ENCODE measurements at regions not wholly inside any gene's neighbourhood (a gene's known extent, or its start where the extent isn't known, plus 50 kb on each side); places are given as distances from the start of the nearest gene placed in this dataset.
"Not testable (repeated sequence)": the region's sequence is repeated elsewhere in the genome, so short reads cannot be mapped to it uniquely, and the experiment has no call there.

DNA sequence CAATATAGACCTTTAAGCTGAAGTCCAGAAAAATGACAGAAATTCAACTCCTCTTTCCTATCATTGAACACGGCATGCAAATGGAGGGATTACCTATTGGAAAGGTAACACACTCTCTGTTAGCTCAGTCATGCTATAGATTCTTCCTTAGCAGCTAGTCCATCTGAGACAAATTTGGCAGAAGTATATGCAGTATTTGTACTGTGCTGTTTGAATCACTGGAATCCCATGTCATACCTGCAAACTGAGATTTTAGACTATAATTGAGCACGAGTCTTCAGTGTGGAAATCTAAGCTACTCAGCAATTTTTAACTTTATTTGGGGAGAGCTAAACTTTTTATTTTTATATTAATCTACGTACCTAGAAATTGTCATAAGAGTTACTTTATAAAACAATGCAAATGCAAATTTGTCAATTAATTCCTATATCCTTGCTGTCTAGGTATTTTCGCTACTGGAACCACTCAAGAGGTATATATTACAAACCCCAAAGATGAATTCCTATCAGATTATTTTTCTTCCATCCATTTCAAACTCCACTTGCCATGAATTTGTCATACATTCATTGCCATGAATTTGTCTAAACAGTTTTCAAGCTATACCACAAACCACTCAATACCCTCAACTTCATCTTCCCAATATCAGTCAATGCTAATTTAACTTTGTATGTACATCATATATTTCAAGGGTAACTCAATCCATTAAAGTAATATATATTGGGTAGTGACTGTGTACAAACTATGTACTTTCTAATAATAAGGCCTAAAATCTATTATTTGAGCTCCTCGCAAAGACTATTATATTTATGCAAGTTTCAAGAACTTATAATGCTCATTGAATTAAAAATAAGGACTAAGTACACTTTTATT is 224.8 kb downstream of the MEF2C start:
- no peak overlapping the region for H3K4me3 ChIP-seq (ENCODE audit: low read length in 2 of 2)
- H3K4me1 ChIP-seq (ENCODE audit: control insufficient read depth, insufficient read depth, low read length): peaks cover 8% of the 10 kb centered on the region
- H3K27ac ChIP-seq (ENCODE audit: low read length): no peak overlapping the region
- no peak overlapping the region for H3K9ac ChIP-seq (ENCODE audit: low read length in 2 of 2)
- no peaks in the 10 kb centered on the region for H3K9me3 ChIP-seq (ENCODE audit: control insufficient read depth in 2 of 2, low read length in 2 of 2)
- H3K36me3 ChIP-seq (ENCODE audit: control insufficient read depth in 2 of 2, insufficient read depth in 2 of 2, low read length in 2 of 2): no peaks in the 10 kb centered on the region
- peaks cover 22 to 39% of the 10 kb centered on the region in 2 donors for H3K27me3 ChIP-seq (ENCODE audit: control insufficient read depth in 1 of 2, insufficient read depth in 2 of 2, low read length in 2 of 2)

DNA sequence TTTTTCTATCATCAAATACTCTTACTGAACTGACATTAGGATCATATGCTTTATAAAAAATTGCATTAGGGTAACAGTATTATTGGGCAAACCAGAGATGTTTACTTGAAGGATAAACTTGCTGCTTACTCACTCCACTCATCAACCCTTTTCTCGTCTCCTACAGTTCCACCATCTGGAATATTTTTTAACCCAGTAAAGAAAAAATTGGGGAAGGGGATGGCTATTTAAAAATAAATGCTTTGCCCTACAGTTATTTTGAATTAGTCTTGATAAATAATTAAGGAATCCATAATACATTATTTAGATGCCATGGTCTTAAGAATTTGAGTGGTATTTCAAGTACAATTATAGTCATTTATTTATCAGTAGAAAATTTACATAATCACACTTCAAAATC is 225.8 kb downstream of the MEF2C start:
- H3K4me3 ChIP-seq (ENCODE audit: low read length in 2 of 2): no peak overlapping the region
- no peak overlapping the region for H3K27ac ChIP-seq (ENCODE audit: low read length)
- no peak overlapping the region for H3K9ac ChIP-seq (ENCODE audit: low read length in 2 of 2)
- H3K9me3 ChIP-seq (ENCODE audit: control insufficient read depth in 2 of 2, low read length in 2 of 2): no peaks in the 10 kb centered on the region
- no peaks in the 10 kb centered on the region for H3K36me3 ChIP-seq (ENCODE audit: control insufficient read depth in 2 of 2, insufficient read depth in 2 of 2, low read length in 2 of 2)
- peaks cover 8% of the 10 kb centered on the region for H3K4me1 ChIP-seq (ENCODE audit: control insufficient read depth, insufficient read depth, low read length)
- H3K27me3 ChIP-seq (ENCODE audit: control insufficient read depth in 1 of 2, insufficient read depth in 2 of 2, low read length in 2 of 2): peaks cover 18 to 30% of the 10 kb centered on the region in 2 donors

DNA sequence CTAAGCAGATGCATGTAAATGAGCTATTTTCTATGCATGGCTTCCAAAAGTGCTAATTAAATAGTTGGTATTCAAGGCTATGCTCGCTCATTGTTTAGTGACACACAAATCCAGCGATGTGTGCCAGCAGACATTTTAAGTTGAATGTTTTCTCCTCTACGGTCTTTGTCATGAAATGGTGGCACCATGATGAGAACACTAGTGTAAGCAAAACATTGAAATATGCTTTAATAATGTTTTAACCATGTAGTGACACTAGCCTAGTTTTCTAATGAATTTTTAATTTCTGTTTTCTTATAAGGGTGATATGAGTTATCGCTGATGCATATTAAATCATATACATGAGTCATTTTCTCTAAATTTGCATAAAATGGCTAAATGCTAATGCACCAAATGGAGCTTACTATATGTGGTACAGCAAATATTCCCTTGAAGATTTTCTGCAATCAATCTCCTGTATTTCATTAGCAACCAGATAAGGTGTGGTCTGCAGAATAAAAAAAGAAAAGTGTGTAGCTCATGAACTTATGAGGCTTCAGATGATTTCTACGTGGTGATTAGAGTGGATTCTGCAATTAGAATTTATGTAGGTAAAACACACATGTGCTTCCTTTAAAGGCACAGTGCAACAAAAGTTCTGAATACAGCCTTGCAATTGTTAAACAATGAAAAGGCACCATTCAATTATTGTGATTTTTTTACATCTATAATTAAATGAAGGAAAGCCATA is 226.6 kb downstream of the MEF2C start:
- no peaks in the 10 kb centered on the region for H3K9me3 ChIP-seq (ENCODE audit: control insufficient read depth in 2 of 2, low read length in 2 of 2)
- H3K36me3 ChIP-seq (ENCODE audit: control insufficient read depth in 2 of 2, insufficient read depth in 2 of 2, low read length in 2 of 2): no peaks in the 10 kb centered on the region
- H3K27me3 ChIP-seq (ENCODE audit: control insufficient read depth in 1 of 2, insufficient read depth in 2 of 2, low read length in 2 of 2): peaks cover 13 to 23% of the 10 kb centered on the region in 2 donors
- no peak overlapping the region for H3K9ac ChIP-seq (ENCODE audit: low read length in 2 of 2)
- peaks cover 7% of the 10 kb centered on the region for H3K4me1 ChIP-seq (ENCODE audit: control insufficient read depth, insufficient read depth, low read length)
- no peak overlapping the region for H3K4me3 ChIP-seq (ENCODE audit: low read length in 2 of 2)
- no peak overlapping the region for H3K27ac ChIP-seq (ENCODE audit: low read length)

GRCh38 chr5:88653471-88653870 is 229.5 kb downstream of the MEF2C start:
- no peak overlapping the region for H3K4me3 ChIP-seq (ENCODE audit: low read length in 2 of 2)
- no peaks in the 10 kb centered on the region for H3K27me3 ChIP-seq (ENCODE audit: control insufficient read depth in 1 of 2, insufficient read depth in 2 of 2, low read length in 2 of 2)
- no peaks in the 10 kb centered on the region for H3K4me1 ChIP-seq (ENCODE audit: control insufficient read depth, insufficient read depth, low read length)
- H3K9me3 ChIP-seq (ENCODE audit: control insufficient read depth in 2 of 2, low read length in 2 of 2): no peaks in the 10 kb centered on the region
- no peaks in the 10 kb centered on the region for H3K36me3 ChIP-seq (ENCODE audit: control insufficient read depth in 2 of 2, insufficient read depth in 2 of 2, low read length in 2 of 2)
- H3K27ac ChIP-seq (ENCODE audit: low read length): no peak overlapping the region
- H3K9ac ChIP-seq (ENCODE audit: low read length in 2 of 2): no peak overlapping the region

DNA sequence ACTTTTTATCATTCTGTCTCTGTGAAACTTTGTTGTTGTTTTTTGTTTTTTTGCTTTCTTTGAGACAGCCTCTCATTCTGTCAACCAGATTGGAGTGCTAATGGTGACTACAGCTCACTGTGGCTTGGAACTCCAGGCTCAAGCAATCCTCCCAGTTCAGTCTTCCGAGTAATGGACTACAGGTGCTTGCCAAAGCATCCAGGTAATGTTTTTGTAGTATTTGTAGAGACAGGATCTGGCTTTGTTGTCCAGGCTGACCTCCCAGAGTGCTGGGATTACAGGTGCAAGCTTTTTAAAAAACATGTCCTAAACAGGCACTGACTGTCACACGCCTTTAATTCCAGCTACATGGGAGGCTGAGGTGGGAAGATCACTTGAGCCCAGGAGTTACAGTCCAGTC is 235.1 kb downstream of the MEF2C start:
- Histone ChIP-seq H3K36me3 (ENCODE audit: control insufficient read depth in 2 of 2, insufficient read depth in 2 of 2, low read length in 2 of 2) (no peaks in the 10 kb centered on the region), H3K27ac (ENCODE audit: low read length) (no peak overlapping the region), H3K27me3 (ENCODE audit: control insufficient read depth in 1 of 2, insufficient read depth in 2 of 2, low read length in 2 of 2) (no peaks in the 10 kb centered on the region), H3K4me3 (ENCODE audit: low read length in 2 of 2) (no peak overlapping the region), H3K4me1 (ENCODE audit: control insufficient read depth, insufficient read depth, low read length) (no peaks in the 10 kb centered on the region), H3K9me3 (ENCODE audit: control insufficient read depth in 2 of 2, low read length in 2 of 2) (no peaks in the 10 kb centered on the region), H3K9ac (ENCODE audit: low read length in 2 of 2) (no peak overlapping the region)

GRCh38 chr5:88646866-88647265 is 236.1 kb downstream of the MEF2C start:
- Histone ChIP-seq H3K9ac (ENCODE audit: low read length in 2 of 2) (no peak overlapping the region), H3K4me3 (ENCODE audit: low read length in 2 of 2) (no peak overlapping the region), H3K27me3 (ENCODE audit: control insufficient read depth in 1 of 2, insufficient read depth in 2 of 2, low read length in 2 of 2) (no peaks in the 10 kb centered on the region), H3K36me3 (ENCODE audit: control insufficient read depth in 2 of 2, insufficient read depth in 2 of 2, low read length in 2 of 2) (no peaks in the 10 kb centered on the region), H3K9me3 (ENCODE audit: control insufficient read depth in 2 of 2, low read length in 2 of 2) (no peaks in the 10 kb centered on the region), H3K4me1 (ENCODE audit: control insufficient read depth, insufficient read depth, low read length) (no peaks in the 10 kb centered on the region), H3K27ac (ENCODE audit: low read length) (no peak overlapping the region)

DNA sequence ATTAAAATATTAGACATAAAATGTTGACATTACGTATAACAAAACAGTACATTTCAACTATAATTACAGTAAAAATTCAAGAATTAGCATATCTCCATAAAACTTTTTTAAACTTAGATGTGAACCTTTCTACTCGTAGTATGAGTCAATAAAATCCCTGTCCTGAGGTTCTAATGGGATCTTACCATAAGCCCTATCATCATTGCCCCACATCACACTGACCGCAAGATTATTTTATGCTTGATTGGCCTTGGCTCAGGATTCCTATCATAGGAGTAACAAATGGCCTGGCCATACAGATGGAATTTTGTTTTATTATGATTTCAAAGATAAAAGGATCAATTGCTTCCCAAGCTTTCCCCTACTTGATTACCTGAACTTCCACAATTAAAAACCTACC is 238.3 kb downstream of the MEF2C start:
- Histone ChIP-seq H3K9ac (ENCODE audit: low read length in 2 of 2) (no peak overlapping the region), H3K27ac (ENCODE audit: low read length) (no peak overlapping the region), H3K36me3 (ENCODE audit: control insufficient read depth in 2 of 2, insufficient read depth in 2 of 2, low read length in 2 of 2) (no peaks in the 10 kb centered on the region), H3K4me3 (ENCODE audit: low read length in 2 of 2) (no peak overlapping the region), H3K27me3 (ENCODE audit: control insufficient read depth in 1 of 2, insufficient read depth in 2 of 2, low read length in 2 of 2) (no peaks in the 10 kb centered on the region), H3K4me1 (ENCODE audit: control insufficient read depth, insufficient read depth, low read length) (no peaks in the 10 kb centered on the region), H3K9me3 (ENCODE audit: control insufficient read depth in 2 of 2, low read length in 2 of 2) (no peaks in the 10 kb centered on the region)

- H3K9me3 ChIP-seq (ENCODE audit: control insufficient read depth in 2 of 2, low read length in 2 of 2): no peaks in the 10 kb centered on the region
- H3K4me1 ChIP-seq (ENCODE audit: control insufficient read depth, insufficient read depth, low read length): no peaks in the 10 kb centered on the region
- no peak overlapping the region for H3K27ac ChIP-seq (ENCODE audit: low read length)
- H3K4me3 ChIP-seq (ENCODE audit: low read length in 2 of 2): no peak overlapping the region
- H3K9ac ChIP-seq (ENCODE audit: low read length in 2 of 2): no peak overlapping the region
- no peaks in the 10 kb centered on the region for H3K27me3 ChIP-seq (ENCODE audit: control insufficient read depth in 1 of 2, insufficient read depth in 2 of 2, low read length in 2 of 2)
- H3K36me3 ChIP-seq (ENCODE audit: control insufficient read depth in 2 of 2, insufficient read depth in 2 of 2, low read length in 2 of 2): no peaks in the 10 kb centered on the region
Observed at GRCh38 chr5:88643315-88643714, 239.7 kb downstream of the MEF2C start.

DNA sequence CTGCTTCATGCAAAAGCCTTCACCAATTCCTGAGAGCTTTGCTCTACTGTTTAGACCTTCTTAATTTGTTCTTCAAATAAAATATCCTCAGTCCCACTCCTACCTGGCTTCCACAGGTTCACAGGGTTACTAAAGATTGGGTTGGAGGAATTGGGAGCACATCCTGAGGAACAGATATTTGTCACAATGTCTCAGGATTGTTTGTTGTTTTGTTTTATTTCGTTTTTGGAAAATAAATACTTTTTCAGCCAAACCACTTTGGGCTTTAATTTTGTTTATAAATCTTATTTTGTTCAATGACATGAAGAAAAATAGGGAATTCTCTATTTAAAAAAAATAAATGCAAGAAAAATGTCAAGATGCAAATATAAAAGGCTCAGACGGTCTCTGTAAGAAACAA is 249.0 kb downstream of the MEF2C start:
- no peaks in the 10 kb centered on the region for H3K9me3 ChIP-seq (ENCODE audit: control insufficient read depth in 2 of 2, low read length in 2 of 2)
- no peaks in the 10 kb centered on the region for H3K27me3 ChIP-seq (ENCODE audit: control insufficient read depth in 1 of 2, insufficient read depth in 2 of 2, low read length in 2 of 2)
- H3K4me3 ChIP-seq (ENCODE audit: low read length in 2 of 2): no peak overlapping the region
- no peaks in the 10 kb centered on the region for H3K36me3 ChIP-seq (ENCODE audit: control insufficient read depth in 2 of 2, insufficient read depth in 2 of 2, low read length in 2 of 2)
- H3K4me1 ChIP-seq (ENCODE audit: control insufficient read depth, insufficient read depth, low read length): no peaks in the 10 kb centered on the region
- H3K27ac ChIP-seq (ENCODE audit: low read length): no peak overlapping the region
- no peak overlapping the region for H3K9ac ChIP-seq (ENCODE audit: low read length in 2 of 2)

DNA sequence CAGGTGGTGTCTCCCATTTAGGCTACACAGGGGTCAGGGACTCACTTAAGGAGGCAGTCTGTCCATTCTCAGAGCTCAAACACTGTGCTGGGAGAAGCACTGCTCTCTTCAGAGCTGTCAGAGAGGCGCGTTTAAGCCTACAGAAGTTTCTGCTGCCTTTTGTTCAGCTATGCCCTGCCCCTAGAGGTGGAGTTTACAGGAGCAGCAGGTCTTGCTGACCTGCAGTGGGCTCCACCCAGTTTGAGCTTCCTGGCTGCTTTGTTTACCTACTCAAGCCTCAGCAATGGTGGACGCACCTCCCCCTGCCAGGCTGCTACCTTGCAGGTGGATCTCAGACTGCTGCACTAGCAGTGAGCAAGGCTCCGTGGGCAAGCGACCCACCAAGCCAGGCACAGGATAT is 260.1 kb downstream of the MEF2C start:
- H3K27me3 ChIP-seq (ENCODE audit: control insufficient read depth in 1 of 2, insufficient read depth in 2 of 2, low read length in 2 of 2); H3K4me1 ChIP-seq (ENCODE audit: control insufficient read depth, insufficient read depth, low read length); H3K36me3 ChIP-seq (ENCODE audit: control insufficient read depth in 2 of 2, insufficient read depth in 2 of 2, low read length in 2 of 2); H3K27ac ChIP-seq (ENCODE audit: low read length); H3K9me3 ChIP-seq (ENCODE audit: control insufficient read depth in 2 of 2, low read length in 2 of 2); H3K4me3 ChIP-seq (ENCODE audit: low read length in 2 of 2); H3K9ac ChIP-seq (ENCODE audit: low read length in 2 of 2): not testable (repeated sequence)

- H3K9me3 ChIP-seq (ENCODE audit: control insufficient read depth in 2 of 2, low read length in 2 of 2); H3K27me3 ChIP-seq (ENCODE audit: control insufficient read depth in 1 of 2, insufficient read depth in 2 of 2, low read length in 2 of 2); H3K36me3 ChIP-seq (ENCODE audit: control insufficient read depth in 2 of 2, insufficient read depth in 2 of 2, low read length in 2 of 2); H3K9ac ChIP-seq (ENCODE audit: low read length in 2 of 2); H3K4me3 ChIP-seq (ENCODE audit: low read length in 2 of 2); H3K4me1 ChIP-seq (ENCODE audit: control insufficient read depth, insufficient read depth, low read length); H3K27ac ChIP-seq (ENCODE audit: low read length): not testable (repeated sequence)
Observed at GRCh38 chr5:88615767-88616166, 267.2 kb downstream of the MEF2C start.
